GM21528 (cell line): ENCODE measurements at regions not wholly inside any gene's neighbourhood (a gene's known extent, or its start where the extent isn't known, plus 50 kb on each side); places are given as distances from the start of the nearest gene placed in this dataset.

Experiments
- ATAC-seq: cut with Tn5 transposase; IDR thresholded peaks from one replicate; pipeline ENCODE4 v1.9.1; 2021; ENCODE audit warnings: mild to moderate bottlenecking, moderate library complexity; ENCODE audit not compliant: unreplicated experiment, low FRiP score

- no peak for ATAC-seq
These were observed 339.5 kb downstream of the ALG10 start for GRCh38 chr12:34361721-34362316.

DNA sequence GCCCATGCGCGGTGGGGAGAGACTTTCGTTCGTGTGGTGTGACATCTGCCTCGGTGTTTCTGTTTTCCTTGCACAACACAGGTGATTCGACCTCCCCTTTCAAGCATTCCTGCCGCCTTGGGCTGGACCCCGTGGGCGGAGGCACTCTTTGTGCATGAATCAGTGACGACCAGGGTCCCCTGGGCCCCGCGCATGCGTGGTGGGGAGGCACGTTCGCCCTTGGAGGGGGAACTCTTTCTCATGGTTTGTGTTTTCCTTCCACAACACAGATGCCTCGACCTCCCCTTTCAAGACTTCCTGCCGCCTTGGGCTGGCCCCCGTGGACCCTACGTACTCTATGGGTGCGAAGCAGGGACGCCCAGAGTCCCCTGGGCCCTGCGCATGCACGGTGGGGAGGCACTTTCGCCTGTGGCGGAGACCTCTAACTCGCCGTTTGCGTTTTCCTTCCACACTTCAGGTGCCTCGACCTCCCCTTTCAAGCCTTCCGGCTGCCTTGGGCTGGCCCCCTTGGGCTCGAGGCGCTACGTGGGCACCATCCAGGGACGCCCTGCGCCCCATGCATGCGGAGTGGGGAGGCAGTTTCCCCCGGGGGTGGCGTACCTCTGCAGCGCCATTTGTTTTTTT, 340.9 kb downstream of the ALG10 start:
- no peak for ATAC-seq

GRCh38 chr12:34368079-34368478, 345.8 kb downstream of the ALG10 start:
- no peak for ATAC-seq

DNA sequence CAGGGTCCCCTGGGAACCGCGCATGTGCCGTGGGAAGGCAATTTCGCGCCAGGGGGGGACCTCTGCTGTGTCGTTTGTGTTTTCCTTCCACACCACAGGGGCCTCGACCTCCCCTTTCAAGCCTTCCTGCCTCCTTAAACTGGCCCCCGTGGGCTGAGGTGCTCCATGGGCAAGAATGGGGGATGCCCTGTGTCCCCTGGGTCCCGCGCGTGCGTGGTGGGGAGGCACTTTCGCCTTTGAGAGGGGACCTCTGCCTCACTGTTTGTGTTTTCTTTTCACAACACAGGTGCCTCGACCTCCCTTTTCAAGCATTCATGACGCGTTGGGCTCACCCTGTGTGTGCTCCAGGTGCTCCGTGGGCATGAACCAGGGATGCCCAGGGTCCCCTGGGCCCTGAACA, 348.8 kb downstream of the ALG10 start:
- ATAC-seq: no peak

DNA sequence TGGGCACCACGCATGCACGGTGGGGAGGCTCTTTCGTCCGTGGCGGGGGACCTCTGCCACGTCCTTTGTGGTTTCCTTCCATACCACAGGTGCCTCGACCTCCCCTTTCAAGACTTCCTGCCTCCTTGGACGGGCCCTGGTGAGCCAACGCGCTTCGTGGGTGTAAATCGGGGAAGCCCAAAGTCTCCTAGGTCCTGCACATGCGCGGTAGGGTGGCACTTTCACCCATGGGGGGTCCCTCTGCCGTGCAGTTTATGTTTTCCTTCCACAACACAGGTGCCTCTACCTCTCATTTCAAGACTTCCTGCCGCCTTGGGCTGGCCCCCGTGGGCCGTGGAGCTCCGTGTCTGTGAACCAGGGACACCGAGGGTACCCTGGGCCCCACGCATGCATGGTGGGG, 349.7 kb downstream of the ALG10 start:
- ATAC-seq: no peak

GRCh38 chr12:34373926-34374325, 351.6 kb downstream of the ALG10 start:
- no peak for ATAC-seq

GRCh38 chr12:34376133-34376799, 354.0 kb downstream of the ALG10 start:
- no peak for ATAC-seq

- no peak for ATAC-seq
These were observed 355.1 kb downstream of the ALG10 start for GRCh38 chr12:34377243-34378035.

- ATAC-seq: no peak
These were observed 356.8 kb downstream of the ALG10 start for GRCh38 chr12:34379142-34379541.

DNA sequence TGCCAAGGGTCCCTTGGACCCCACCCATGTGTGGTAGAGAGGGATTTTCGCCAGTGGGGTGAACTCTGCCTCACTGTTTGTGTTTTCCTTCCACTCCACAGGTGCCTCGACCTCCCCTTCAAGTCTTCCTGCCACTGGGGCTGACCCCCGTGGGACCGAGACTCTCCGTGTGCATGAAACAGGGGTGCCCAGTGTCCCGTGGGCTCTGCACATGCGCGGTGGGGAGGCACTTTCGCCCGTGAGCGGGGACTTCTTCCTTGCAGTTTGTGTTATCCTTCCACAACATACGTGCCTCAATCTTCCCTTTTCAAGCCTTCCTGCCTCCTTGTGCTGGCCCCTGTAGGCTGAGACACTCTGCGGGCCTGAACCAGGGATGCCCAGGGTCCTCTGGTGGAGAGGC, 362.4 kb downstream of the ALG10 start:
- no peak for ATAC-seq

DNA sequence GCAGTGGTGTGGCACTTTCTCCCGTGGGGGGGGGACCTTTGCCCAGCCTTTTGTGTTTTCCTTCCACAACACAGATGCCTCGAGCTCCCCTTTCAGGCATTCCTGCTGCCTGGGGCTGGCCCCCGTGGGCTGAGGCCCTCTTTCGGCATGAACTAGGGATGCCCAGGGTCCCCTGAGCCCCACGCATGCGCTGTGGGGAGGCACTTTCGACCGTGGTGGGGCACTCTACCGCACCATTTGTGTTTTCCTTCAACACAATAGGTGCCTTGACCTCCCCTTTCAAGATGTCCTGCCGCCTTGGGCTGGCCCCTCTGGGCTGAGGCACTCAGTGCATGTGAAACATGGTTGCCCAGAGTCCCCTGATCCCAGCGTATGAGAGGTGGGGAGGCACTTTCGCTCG, 363.7 kb downstream of the ALG10 start:
- ATAC-seq: no peak

- no peak for ATAC-seq
These were observed 364.4 kb downstream of the ALG10 start for GRCh38 chr12:34386621-34387255.

GRCh38 chr12:34387711-34388635, 365.7 kb downstream of the ALG10 start:
- no peak for ATAC-seq

DNA sequence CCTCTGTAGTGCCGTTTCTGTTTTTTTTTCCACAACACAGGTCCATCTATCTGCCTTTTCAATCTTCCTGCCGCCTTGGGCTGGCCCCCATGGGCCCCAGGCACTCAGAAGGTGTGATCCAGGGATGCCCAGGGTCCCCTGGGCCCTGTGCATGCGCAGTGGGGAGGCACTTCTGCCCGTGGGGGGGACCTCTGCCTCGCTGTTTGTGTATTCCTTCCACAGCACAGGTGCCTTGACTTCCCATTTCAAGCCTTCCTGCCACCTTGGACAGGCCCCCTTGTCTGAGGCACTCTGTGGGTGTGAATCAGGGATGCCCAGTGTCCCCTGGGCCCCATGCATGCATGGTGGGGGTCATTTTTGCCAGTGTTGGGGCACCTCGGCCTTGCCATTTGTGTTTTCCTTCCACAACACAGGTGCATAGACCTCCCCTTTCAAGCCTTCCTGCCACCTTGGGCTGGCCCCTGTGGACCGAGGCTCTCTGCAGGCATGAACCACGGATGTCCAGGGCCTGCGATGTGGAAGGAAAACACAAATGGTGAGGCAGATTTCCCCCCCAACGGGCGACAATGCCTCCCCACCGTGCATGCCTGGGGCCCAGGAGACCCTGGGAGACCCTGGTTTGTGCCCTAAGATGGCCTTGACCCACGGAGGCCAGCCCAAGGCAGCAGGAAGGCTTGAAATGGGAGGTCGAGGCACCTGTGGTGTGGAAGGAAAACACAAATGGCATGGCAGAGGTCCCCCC, 366.5 kb downstream of the ALG10 start:
- ATAC-seq: no peak

DNA sequence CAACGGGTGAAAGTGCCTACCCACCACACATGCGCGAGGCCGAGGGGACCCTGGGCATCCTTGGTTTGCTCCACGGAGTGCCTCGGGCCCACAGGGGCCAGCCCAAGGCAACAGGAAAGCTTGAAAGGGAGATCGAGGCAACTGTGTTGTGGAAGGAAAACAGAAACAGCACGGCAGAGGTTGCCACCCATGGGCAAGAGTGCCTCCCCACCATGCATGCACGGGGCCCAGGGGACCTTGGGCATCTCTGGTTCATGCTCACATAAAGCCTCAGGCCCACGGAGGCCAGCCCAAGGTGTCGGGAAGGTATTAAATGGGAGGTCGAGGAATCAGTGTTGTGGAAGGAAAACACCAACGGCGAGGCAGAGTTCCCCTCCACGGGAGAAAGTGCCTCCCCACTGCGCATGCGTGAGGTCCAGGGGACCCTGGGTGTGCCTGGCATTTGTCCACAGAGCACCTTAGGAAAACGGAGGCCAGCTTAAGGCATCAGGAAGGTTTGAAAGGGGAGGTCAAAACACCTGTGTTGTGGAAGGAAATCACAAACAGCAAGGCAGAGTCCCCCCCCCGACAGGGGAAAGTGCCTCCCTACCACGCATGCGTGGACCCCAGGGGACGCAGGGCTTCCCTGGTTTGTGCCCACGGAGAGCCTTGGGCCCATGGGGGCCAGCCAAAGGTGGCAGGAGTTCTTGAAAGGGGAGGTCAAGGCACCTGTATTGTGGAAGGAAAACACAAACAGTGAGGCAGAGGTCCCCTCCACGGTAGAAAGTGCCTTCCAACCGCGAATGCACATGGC, 367.3 kb downstream of the ALG10 start:
- ATAC-seq: no peak

DNA sequence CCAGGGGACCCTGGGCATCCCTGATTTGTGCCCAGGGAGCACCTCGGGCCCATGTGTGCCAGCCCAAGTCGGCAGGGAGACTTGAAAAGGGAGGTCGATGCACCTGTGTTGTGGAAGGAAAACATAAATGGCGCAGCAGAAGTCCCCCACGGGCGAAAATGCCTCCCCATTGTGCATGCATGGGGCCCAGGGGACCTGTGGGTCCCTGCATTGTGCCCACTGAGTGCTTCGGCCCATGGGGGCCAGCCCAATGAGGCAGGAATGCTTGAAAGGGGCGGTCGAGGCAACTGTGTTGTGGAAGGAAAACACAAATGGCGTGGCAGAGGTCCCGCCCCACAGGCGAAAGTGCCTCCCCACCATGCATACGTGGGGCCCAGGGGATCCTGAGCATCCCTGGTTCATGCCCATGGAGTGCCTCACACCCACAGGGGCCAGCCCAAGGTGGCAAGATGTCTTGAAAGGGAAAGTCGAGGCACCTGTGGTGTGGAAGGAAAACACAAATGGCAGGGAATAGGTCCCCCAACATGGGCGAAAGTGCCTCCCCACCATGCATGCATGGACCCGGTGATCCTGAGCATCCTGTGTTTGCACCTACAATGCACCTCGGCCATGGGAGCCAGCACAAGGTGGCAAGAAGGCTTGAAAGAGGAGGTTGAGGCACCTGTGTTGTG, 368.0 kb downstream of the ALG10 start:
- ATAC-seq: no peak

GRCh38 chr12:34390846-34391700, 368.8 kb downstream of the ALG10 start:
- no peak for ATAC-seq
